ENCODE measurements at regions not wholly inside any gene's neighbourhood (a gene's known extent, or its start where the extent isn't known, plus 50 kb on each side); places are given as distances from the start of the nearest gene placed in this dataset.

DNA sequence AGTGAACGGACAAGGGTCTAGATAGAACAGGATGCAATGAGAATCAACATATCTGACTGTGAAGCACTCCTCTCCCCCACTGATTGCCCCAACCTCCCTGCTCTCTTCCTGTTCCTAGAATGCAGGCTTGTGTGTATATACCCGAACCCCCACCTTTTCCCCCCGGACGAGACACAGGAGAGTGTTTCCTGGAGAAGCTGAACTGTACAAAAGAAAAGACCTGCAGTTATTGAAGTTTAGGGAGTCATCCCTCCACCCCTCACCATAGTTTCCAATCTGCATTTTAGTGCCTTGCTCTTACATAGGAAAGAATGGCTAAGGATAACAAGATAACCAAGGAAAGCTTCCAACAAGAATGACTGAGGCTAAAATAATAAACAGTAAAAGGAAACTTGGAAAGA is 55.5 kb upstream of the PDE10A start:
- no peak for DNase-seq (ENCODE audit: low read depth)

DNA sequence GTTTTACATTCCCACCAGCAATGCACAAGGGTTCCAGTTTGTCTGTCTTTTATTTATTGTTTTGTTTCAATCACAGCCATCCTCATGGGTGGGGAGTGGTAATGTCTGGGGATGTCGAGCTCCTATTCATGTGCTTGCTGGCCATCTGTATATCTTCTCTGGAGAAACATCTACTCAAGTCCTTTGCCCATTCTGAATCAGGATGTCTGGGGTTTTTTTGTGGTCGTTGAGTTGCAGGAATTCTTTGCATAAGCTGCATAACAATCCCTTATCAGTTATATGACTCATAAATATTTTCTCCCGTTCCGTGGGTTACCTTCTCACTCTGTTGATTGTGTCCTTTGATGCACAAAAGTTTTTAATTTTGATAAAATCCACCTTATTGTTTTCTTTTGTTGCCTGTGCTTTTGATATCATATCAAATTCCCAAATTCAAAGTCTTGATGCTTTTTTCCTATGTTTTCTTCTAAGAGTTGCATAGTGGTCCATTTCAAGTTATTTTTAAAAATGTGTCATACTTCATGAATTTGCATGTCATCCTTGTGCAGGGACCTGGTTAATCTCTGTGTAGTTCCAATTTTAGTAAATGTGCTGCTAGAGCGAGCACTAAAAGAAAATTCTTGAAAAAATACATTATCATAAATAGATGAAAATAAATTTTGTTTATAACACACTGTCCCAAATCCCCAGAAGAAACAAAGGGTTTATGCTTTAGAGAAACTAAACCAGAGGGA is 54.9 kb upstream of the PDE10A start:
- DNase-seq (ENCODE audit: low read depth), result no peak

DNA sequence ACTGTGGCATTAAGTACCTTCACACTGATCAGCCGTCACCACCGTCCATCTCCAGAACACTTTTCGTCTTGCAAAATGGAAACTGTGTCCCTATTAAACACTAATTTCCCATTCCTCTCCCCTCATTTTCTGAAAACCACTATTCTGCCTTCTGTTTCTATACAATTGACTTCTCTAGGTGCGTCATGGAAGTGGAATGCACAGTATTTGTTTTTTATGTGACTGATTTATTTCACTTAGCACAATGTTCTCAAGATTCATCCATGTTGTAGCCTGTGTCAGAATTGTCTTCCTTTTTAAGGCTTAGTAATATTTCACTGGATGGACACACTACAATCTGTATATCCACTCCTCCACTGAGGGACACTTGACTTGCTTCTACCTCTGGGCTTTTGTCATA is 53.8 kb upstream of the PDE10A start:
- no peak for DNase-seq (ENCODE audit: low read depth)

DNA sequence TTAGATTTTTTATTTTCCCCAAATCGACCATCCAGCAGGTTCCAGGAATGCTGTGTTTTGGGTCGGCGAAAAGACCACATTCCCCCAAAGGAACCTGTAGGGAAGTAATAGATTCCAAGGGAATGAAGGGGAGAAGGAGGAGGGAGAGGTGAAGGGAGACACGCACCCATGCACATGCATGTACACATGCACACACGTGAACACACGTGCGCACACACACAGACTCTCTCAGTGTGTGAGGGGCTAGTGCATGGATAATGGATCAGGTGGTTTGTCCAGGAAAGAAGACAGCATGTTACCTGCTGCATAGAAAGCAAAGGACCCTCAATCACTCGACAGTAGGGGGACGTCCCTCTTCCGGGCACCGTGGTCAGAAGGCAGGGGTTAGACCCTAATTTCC is 52.4 kb upstream of the PDE10A start:
- no peak for DNase-seq (ENCODE audit: low read depth)

DNA sequence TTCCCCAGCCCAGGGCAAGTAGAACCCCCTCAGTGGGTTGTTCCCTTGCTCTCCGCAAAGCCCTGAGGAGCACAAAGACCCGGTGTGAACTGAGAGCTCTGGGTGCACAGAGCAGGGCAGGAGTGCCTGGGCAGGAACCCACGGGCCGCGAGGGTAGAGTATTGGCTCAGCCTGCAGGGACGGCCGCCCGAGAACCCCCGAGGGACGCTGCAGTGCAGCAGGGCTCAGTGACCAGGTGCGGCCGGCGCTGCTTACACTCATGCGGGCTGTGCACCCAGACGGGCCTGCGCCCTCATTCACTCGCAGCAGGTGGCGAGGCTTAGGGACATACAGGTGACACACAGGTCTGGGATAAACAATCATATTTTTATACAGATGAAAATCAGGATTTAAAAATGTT is 51.9 kb upstream of the PDE10A start:
- DNase-seq (ENCODE audit: low read depth), result no peak

DNA sequence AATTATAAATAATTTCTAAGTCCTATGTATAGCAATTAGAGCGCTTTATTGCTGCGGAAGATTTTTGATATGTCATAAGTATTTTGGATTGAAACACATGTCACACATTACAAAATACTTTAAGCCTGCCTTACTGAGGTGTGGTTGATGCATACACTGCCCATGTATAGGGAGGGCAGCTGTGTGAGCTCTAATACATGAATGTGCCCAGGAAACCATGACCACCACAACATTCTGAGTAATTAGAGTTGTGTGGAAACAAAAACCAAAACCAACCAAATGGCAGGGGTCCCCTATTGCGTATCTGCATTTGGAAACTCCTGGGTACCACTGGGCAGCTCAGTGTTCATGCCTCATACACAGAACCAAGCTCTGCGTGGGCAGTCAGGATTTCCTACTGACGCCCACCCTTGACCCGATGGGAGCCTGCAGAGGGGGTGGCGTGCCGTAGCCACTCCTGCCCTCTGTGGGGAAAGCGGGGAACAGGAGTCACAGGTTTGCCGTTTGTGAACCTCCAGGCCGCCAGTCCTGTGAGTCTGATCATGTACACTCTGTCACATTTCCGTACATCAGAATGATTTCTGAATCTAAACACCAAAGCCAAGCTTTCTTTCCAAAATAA is 50.9 kb upstream of the PDE10A start:
- no peak for DNase-seq (ENCODE audit: low read depth)
